VCaP (cell line): ENCODE measurements at regions not wholly inside any gene's neighbourhood (a gene's known extent, or its start where the extent isn't known, plus 50 kb on each side); places are given as distances from the start of the nearest gene placed in this dataset.

Experiments
- H3K27ac ChIP-seq: fragments of 450-650 bp; 2 replicates; pipeline ENCODE4 v1.5.1; 2017
- CTCF ChIP-seq: fragments of 450-650 bp; conservative IDR thresholded peaks from 2 replicates; pipeline ENCODE4 v1.5.1; 2017; ENCODE audit warnings: mild to moderate bottlenecking, moderate library complexity

- H3K27ac ChIP-seq, result no peak overlapping the region
- no peak for TF ChIP-seq CTCF
Observed at GRCh38 chr7:155961241-155962190, 149.3 kb upstream of the SHH start.

DNA sequence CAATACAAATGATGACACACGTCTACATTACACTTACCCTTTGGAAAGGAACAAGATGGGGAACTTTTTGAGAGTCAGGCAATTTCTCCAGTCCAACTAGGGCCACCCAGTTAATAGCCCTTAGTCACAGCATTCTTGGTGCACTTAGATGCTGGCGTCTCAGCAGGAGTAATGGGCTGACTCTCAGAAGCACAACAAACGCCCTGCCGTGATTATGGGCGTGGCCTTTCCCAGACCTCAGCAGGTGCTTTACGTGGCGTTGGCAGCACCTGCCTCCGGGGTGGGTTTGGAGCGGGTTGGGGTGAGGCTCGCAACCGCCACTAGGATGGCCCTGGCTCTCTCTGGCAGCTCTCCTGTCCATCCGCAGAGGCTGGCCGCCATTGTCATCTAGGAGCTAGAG lies 147.6 kb upstream of the SHH start:
- TF ChIP-seq CTCF, result no peak
- H3K27ac ChIP-seq, result no peak overlapping the region

GRCh38 chr7:155956977-155957376 lies 144.7 kb upstream of the SHH start:
- no peak overlapping the region for H3K27ac ChIP-seq
- TF ChIP-seq CTCF, result no peak

GRCh38 chr7:155955367-155955635 lies 143.0 kb upstream of the SHH start:
- no peak overlapping the region for H3K27ac ChIP-seq

GRCh38 chr7:155954550-155955366 lies 142.5 kb upstream of the SHH start:
- H3K27ac ChIP-seq, result no peak overlapping the region
- no peak for TF ChIP-seq CTCF

More at GRCh38 chr7:155955367-155955635, 143.0 kb upstream of the SHH start:
- TF ChIP-seq CTCF, result no peak

DNA sequence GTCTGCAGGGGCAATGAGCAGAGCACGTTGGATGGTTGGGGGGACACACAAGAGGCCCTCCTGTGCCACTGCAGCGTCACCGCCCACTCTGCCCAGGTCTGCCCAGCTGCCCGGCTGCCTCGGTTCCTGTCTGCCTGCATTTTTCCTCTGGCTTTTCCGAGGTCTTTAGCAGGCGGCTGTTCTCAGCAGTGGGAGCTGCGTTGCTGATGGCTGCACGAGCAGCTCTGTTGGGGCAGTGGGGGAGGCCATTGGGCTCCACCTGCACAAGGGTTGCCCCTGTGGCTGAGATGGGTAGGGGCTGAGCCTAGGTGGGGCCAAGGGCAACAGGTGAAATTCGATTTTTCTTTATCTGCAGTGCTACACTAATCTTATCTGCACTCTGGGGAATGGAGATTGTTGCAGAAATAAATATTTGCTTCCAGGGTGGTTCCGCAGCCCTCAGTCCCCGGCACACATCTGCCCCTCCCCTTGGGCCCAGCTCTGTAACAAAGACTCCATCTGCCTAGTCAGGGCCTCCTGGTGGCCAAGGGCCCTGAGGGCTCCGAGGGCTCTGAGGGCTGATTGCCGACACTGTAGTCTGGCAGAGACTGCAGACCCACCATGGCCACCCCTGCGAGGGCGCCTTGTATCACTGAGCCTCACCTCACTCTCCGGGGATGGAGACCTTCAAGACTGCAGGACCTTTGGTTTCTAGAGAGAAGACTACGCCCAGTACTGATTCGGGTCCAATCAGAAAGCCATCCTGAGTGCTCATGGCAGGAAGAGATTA lies 141.7 kb upstream of the SHH start:
- H3K27ac ChIP-seq, result no peak overlapping the region
- no peak for TF ChIP-seq CTCF

DNA sequence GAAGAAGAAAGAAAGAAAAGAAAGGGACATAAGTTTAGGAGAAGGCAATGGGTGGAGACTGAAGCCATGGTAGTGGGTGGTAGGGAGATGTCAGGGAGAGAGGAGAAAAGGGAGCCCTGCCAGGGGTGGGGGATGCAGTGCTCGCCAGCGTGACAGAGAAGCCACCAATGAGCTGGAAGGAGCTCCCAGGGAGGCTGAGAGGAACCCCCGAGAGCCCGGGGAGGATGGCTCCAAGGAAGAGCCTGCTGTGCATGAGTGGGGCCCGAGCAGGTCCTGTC lies 141.2 kb upstream of the SHH start:
- no peak overlapping the region for H3K27ac ChIP-seq

More for the DNA sequence above, 141.2 kb upstream of the SHH start:
- TF ChIP-seq CTCF, result no peak
